Neural cell (in vitro differentiated cells): ENCODE measurements at regions not wholly inside any gene's neighbourhood (a gene's known extent, or its start where the extent isn't known, plus 50 kb on each side); places are given as distances from the start of the nearest gene placed in this dataset.

Experiments used
- H2AFZ ChIP-seq: fragments of 200-600, 300-800 bp; sonication (generic), shearing (Covaris generic); 2 replicates; pipeline ENCODE4 v1.6.0; 2014; ENCODE audit warnings: low read depth, mild to moderate bottlenecking, antibody characterized with exemption, low read length, moderate library complexity
- H3F3A ChIP-seq: fragments of 200-600 bp; shearing (Covaris generic); 2 replicates; pipeline ENCODE4 v1.6.1; 2016; ENCODE audit warnings: mild to moderate bottlenecking, moderate library complexity, mixed read lengths, antibody characterized with exemption, low read length; ENCODE audit not compliant: insufficient read depth, poor library complexity, severe bottlenecking
- H3K27ac ChIP-seq: fragments of 200-600, 300-800 bp; sonication (generic), shearing (Covaris generic); 2 replicates; pipeline ENCODE4 v1.5.1; 2014; ENCODE audit warnings: mild to moderate bottlenecking, low read length, moderate library complexity
- H3K27me3 ChIP-seq: fragments of 300-800, 200-600 bp; sonication (generic), shearing (Covaris generic); 2 replicates; pipeline ENCODE4 v1.6.0; 2014; ENCODE audit warnings: mild to moderate bottlenecking, low read depth, low read length, moderate library complexity; ENCODE audit not compliant: insufficient read depth
- H3K36me3 ChIP-seq: fragments of 300-800, 200-600 bp; sonication (generic), shearing (Covaris generic); 2 replicates; pipeline ENCODE4 v1.5.1; 2014; ENCODE audit warnings: mild to moderate bottlenecking, antibody characterized with exemption, low read length, moderate library complexity; ENCODE audit not compliant: insufficient read depth
- H3K4me2 ChIP-seq: fragments of 300-800, 200-600 bp; sonication (generic), shearing (Covaris generic); 2 replicates; pipeline ENCODE4 v1.6.0; 2014; ENCODE audit warnings: mild to moderate bottlenecking, low read length
- H3K4me3 ChIP-seq: fragments of 300-800, 200-600 bp; sonication (generic), shearing (Covaris generic); 2 replicates; pipeline ENCODE4 v1.5.1; 2014; ENCODE audit warnings: mild to moderate bottlenecking, low read length, moderate library complexity
- H3K79me2 ChIP-seq: fragments of 200-600 bp; shearing (Covaris generic); replicated peaks from 2 replicates; pipeline ENCODE4 v1.6.0; 2014; ENCODE audit warnings: mild to moderate bottlenecking, low read length, moderate library complexity; ENCODE audit not compliant: insufficient read depth
- H3K9ac ChIP-seq: fragments of 300-800, 200-600 bp; sonication (generic), shearing (Covaris generic); 2 replicates; pipeline ENCODE4 v1.6.1; 2016; ENCODE audit warnings: mild to moderate bottlenecking, low read length, mixed read lengths
- H3K9me2 ChIP-seq: fragments of 200-600 bp; shearing (Covaris generic); 2 replicates; pipeline ENCODE4 v1.6.1; 2016; ENCODE audit warnings: mild to moderate bottlenecking, low read length, mixed read lengths; ENCODE audit not compliant: insufficient read depth
- H3K9me3 ChIP-seq: fragments of 200-600, 300-800 bp; sonication (generic), shearing (Covaris generic); 2 replicates; pipeline ENCODE4 v1.6.1; 2016; ENCODE audit warnings: mild to moderate bottlenecking, mixed run types, low read length, moderate library complexity, mixed read lengths
- H4K20me1 ChIP-seq: fragments of 200-600 bp; shearing (Covaris generic); 2 replicates; pipeline ENCODE4 v1.6.1; 2016; ENCODE audit warnings: mild to moderate bottlenecking, mixed run types; ENCODE audit not compliant: insufficient read depth
- CTCF ChIP-seq: fragments of 450-650 bp; IDR thresholded peaks from 2 replicates; pipeline ENCODE4 v1.5.1; 2014; ENCODE audit warnings: antibody characterized with exemption, mild to moderate bottlenecking, moderate library complexity; ENCODE audit not compliant: poor library complexity, severe bottlenecking
- EP300 ChIP-seq: fragments of 450-650 bp; conservative IDR thresholded peaks from 2 replicates; pipeline ENCODE4 v1.6.1; 2014; ENCODE audit warnings: antibody characterized with exemption, mild to moderate bottlenecking, moderate library complexity; ENCODE audit not compliant: poor library complexity, severe bottlenecking
- EZH2 ChIP-seq: fragments of 200-600, 300-800 bp; shearing (Covaris generic), sonication (generic); IDR thresholded peaks from 2 replicates; pipeline ENCODE4 v1.6.1; 2014; ENCODE audit warnings: antibody characterized with exemption, low read length, borderline replicate concordance, mild to moderate bottlenecking; ENCODE audit not compliant: insufficient read depth, poor library complexity, severe bottlenecking
- MXI1 ChIP-seq: fragments of 450-650 bp; conservative IDR thresholded peaks from 2 replicates; pipeline ENCODE4 v1.6.1; 2014; ENCODE audit warnings: antibody characterized with exemption, mild to moderate bottlenecking; ENCODE audit not compliant: poor library complexity, severe bottlenecking
- POLR2AphosphoS5 ChIP-seq: IDR thresholded peaks from 2 replicates; pipeline ENCODE4 v1.6.1; 2012
- RAD21 ChIP-seq: fragments of 450-650 bp; conservative IDR thresholded peaks from 2 replicates; pipeline ENCODE4 v1.6.1; 2014; ENCODE audit warnings: antibody characterized with exemption, mild to moderate bottlenecking, moderate library complexity
- SMC3 ChIP-seq: fragments of 450-650 bp; conservative IDR thresholded peaks from 2 replicates; pipeline ENCODE4 v1.6.1; 2014; ENCODE audit warnings: antibody characterized with exemption, mild to moderate bottlenecking, moderate library complexity; ENCODE audit not compliant: poor library complexity
- TAF1 ChIP-seq: IDR thresholded peaks from 2 replicates; pipeline ENCODE4 v1.6.1; 2012; ENCODE audit warnings: low read depth
- TF ChIP-seq, protein P1 (sequence below): IDR thresholded peaks from 2 replicates; pipeline ENCODE4 v1.6.1; 2012; ENCODE audit warnings: borderline replicate concordance

DNA sequence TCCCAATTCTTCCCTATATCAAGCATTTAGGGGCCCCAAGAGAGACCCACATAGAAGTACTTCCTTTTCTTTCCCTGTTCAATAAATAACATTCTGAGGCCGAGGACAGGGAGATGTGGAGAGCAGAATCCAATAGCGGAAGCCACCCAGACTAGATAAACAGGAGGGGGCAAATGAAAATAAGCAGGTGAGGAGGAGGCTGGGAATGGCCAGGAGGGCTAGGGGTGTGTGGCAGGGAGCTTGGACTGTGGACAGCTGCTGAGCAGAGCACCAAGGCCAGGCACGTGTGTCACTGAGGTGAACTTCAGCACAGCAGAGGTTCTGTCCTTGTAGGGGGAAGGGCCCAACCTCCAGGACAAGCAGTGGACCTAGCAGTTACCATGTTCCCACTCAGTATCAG is 339.2 kb downstream of the FOXA2 start:
- Histone ChIP-seq H3F3A (no peaks in the 10 kb centered on the region), H3K27me3 (no peaks in the 10 kb centered on the region), H3K79me2 (no peaks in the 10 kb centered on the region), H3K9ac (no peak overlapping the region), H3K9me2 (no peaks in the 10 kb centered on the region), H3K4me2 (no peak overlapping the region), H4K20me1 (no peaks in the 10 kb centered on the region), H3K36me3 (no peaks in the 10 kb centered on the region), H3K27ac (no peak overlapping the region), H3K9me3 (no peaks in the 10 kb centered on the region), H3K4me3 (no peak overlapping the region), H2AFZ (no peak overlapping the region)
- TF ChIP-seq MXI1 (no peak), CTCF (no peak), SMC3 (no peak), RAD21 (no peak), TAF1 (no peak), EZH2 (no peak), EP300 (no peak), POLR2AphosphoS5 (no peak)
- TF ChIP-seq, protein P1, sequence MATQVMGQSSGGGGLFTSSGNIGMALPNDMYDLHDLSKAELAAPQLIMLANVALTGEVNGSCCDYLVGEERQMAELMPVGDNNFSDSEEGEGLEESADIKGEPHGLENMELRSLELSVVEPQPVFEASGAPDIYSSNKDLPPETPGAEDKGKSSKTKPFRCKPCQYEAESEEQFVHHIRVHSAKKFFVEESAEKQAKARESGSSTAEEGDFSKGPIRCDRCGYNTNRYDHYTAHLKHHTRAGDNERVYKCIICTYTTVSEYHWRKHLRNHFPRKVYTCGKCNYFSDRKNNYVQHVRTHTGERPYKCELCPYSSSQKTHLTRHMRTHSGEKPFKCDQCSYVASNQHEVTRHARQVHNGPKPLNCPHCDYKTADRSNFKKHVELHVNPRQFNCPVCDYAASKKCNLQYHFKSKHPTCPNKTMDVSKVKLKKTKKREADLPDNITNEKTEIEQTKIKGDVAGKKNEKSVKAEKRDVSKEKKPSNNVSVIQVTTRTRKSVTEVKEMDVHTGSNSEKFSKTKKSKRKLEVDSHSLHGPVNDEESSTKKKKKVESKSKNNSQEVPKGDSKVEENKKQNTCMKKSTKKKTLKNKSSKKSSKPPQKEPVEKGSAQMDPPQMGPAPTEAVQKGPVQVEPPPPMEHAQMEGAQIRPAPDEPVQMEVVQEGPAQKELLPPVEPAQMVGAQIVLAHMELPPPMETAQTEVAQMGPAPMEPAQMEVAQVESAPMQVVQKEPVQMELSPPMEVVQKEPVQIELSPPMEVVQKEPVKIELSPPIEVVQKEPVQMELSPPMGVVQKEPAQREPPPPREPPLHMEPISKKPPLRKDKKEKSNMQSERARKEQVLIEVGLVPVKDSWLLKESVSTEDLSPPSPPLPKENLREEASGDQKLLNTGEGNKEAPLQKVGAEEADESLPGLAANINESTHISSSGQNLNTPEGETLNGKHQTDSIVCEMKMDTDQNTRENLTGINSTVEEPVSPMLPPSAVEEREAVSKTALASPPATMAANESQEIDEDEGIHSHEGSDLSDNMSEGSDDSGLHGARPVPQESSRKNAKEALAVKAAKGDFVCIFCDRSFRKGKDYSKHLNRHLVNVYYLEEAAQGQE: no peak

DNA sequence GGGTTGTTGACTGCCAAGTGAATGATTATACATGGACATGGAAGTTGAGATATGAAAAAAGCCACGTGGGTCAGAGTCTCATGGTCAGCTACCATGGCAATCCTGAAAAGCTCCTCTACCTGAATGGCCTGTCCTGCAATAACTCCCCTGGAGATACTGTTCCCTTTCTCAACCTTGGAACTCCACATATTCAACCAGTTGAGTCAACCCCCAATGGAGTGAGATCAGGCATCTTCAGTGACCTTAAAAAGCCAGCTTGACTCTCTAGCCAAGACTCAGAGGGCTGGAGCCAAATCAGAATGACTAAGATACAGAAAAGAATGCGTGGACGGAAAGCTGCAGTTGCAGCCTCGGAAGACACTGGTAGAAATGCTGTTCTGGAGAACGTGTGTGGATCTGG is 341.3 kb downstream of the FOXA2 start:
- no peak overlapping the region for H3K27ac ChIP-seq
- no peaks in the 10 kb centered on the region for H4K20me1 ChIP-seq
- no peak overlapping the region for H2AFZ ChIP-seq
- no peaks in the 10 kb centered on the region for H3K36me3 ChIP-seq
- no peak overlapping the region for H3K4me2 ChIP-seq
- no peak overlapping the region for H3K4me3 ChIP-seq
- TF ChIP-seq EP300: no peak
- TF ChIP-seq EZH2: no peak
- TF ChIP-seq MXI1: no peak
- TF ChIP-seq POLR2AphosphoS5: no peak
- TF ChIP-seq, protein P1: no peak
- TF ChIP-seq SMC3: no peak
- TF ChIP-seq CTCF: no peak
- no peak for TF ChIP-seq TAF1
- no peak for TF ChIP-seq RAD21
- H3K9ac ChIP-seq: no peak overlapping the region
- H3K79me2 ChIP-seq: no peaks in the 10 kb centered on the region
- no peaks in the 10 kb centered on the region for H3K27me3 ChIP-seq
- no peaks in the 10 kb centered on the region for H3K9me3 ChIP-seq
- no peaks in the 10 kb centered on the region for H3K9me2 ChIP-seq
- no peaks in the 10 kb centered on the region for H3F3A ChIP-seq
